ENCODE measurements at regions not wholly inside any gene's neighbourhood (a gene's known extent, or its start where the extent isn't known, plus 50 kb on each side); places are given as distances from the start of the nearest gene placed in this dataset.

DNA sequence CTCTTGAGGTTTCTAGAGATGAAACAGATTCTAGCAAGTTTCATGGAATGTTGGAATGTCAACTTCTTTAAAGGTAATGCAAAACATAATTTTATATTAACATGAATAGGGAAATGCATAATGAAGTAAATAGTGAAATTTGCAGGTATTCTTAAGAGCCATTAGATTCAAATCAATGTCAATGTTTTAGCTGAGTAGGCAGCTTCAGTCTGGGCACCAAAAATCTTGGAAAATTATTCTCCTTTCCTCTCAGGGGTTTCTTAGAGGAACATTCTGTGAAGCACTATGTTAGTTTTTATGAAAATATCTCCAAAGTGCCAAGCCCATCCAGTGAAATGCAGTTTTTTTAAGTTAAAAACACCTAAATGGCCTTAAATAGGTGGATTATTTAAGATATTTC, 300.8 kb downstream of the PAX1 start:
- Histone ChIP-seq H3K36me3 (ENCODE audit: insufficient read depth, low read length) (no peaks in the 10 kb centered on the region), H3K27me3 (ENCODE audit: insufficient read depth, low read length, poor library complexity, severe bottlenecking) (no peaks in the 10 kb centered on the region), H3K4me1 (ENCODE audit: insufficient read depth, low read length, poor library complexity, severe bottlenecking) (no peaks in the 10 kb centered on the region), H3K4me2 (ENCODE audit: low read depth, low read length, poor library complexity, severe bottlenecking) (no peak overlapping the region), H2AFZ (ENCODE audit: low read length) (no peak overlapping the region), H3K4me3 (ENCODE audit: low read length, poor library complexity, severe bottlenecking) (no peak overlapping the region), H3K79me2 (ENCODE audit: insufficient read depth, low read length) (no peaks in the 10 kb centered on the region), H3K9me3 (ENCODE audit: insufficient read depth, low read depth, low read length) (no peaks in the 10 kb centered on the region), H3K9ac (ENCODE audit: low read depth, low read length, poor library complexity, severe bottlenecking) (no peak overlapping the region), H4K20me1 (ENCODE audit: insufficient read depth, low read length, poor library complexity, severe bottlenecking) (no peaks in the 10 kb centered on the region), H3F3A (ENCODE audit: low read depth) (no peaks in the 10 kb centered on the region), H3K9me2 (replicated peaks; ENCODE audit: low read depth, low read length) (no peaks in the 10 kb centered on the region)
- TF ChIP-seq EZH2phosphoT487 (IDR thresholded peaks at IDR 0.05; ENCODE audit: borderline replicate concordance) = no peak
- no peak for TF ChIP-seq CTCF (conservative IDR thresholded peaks at IDR 0.05; ENCODE audit: low read length)

GRCh38 chr20:22005535-22005934, 300.1 kb downstream of the PAX1 start:
- Histone ChIP-seq H3K27me3 (ENCODE audit: insufficient read depth, low read length, poor library complexity, severe bottlenecking) (no peaks in the 10 kb centered on the region), H3K9me3 (ENCODE audit: insufficient read depth, low read depth, low read length) (no peaks in the 10 kb centered on the region), H4K20me1 (ENCODE audit: insufficient read depth, low read length, poor library complexity, severe bottlenecking) (no peaks in the 10 kb centered on the region), H3K9ac (ENCODE audit: low read depth, low read length, poor library complexity, severe bottlenecking) (no peak overlapping the region), H3K79me2 (ENCODE audit: insufficient read depth, low read length) (no peaks in the 10 kb centered on the region), H3K4me2 (ENCODE audit: low read depth, low read length, poor library complexity, severe bottlenecking) (no peak overlapping the region), H3K4me1 (ENCODE audit: insufficient read depth, low read length, poor library complexity, severe bottlenecking) (no peaks in the 10 kb centered on the region), H3K9me2 (replicated peaks; ENCODE audit: low read depth, low read length) (no peaks in the 10 kb centered on the region), H2AFZ (ENCODE audit: low read length) (no peak overlapping the region), H3F3A (ENCODE audit: low read depth) (no peaks in the 10 kb centered on the region), H3K36me3 (ENCODE audit: insufficient read depth, low read length) (no peaks in the 10 kb centered on the region), H3K4me3 (ENCODE audit: low read length, poor library complexity, severe bottlenecking) (no peak overlapping the region)
- no peak for TF ChIP-seq EZH2phosphoT487 (IDR thresholded peaks at IDR 0.05; ENCODE audit: borderline replicate concordance)
- no peak for TF ChIP-seq CTCF (conservative IDR thresholded peaks at IDR 0.05; ENCODE audit: low read length)

DNA sequence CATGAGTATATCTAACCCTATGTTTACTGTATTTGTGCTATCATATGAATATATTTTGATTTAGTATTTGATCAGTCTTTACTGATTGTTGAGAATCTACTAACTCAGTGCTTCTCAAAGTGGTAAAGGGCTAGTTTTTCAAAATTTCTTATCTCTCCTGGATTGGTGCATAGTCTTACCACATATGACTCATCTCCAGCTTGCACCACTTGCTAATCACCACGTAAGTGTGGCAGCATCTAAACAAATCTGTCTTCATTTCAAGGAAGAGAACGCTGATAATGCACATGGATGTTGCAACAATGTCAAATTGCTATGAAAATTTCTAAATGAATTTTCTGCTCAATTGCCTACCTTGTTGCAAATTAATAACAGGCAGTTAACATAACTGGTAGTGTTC, 299.5 kb downstream of the PAX1 start:
- H3K4me3 ChIP-seq (ENCODE audit: low read length, poor library complexity, severe bottlenecking) = no peak overlapping the region
- no peaks in the 10 kb centered on the region for H3F3A ChIP-seq (ENCODE audit: low read depth)
- TF ChIP-seq EZH2phosphoT487 (IDR thresholded peaks at IDR 0.05; ENCODE audit: borderline replicate concordance) (no peak), CTCF (conservative IDR thresholded peaks at IDR 0.05; ENCODE audit: low read length) (no peak)
- no peaks in the 10 kb centered on the region for H4K20me1 ChIP-seq (ENCODE audit: insufficient read depth, low read length, poor library complexity, severe bottlenecking)
- H3K27me3 ChIP-seq (ENCODE audit: insufficient read depth, low read length, poor library complexity, severe bottlenecking) = no peaks in the 10 kb centered on the region
- no peak overlapping the region for H3K9ac ChIP-seq (ENCODE audit: low read depth, low read length, poor library complexity, severe bottlenecking)
- no peaks in the 10 kb centered on the region for H3K36me3 ChIP-seq (ENCODE audit: insufficient read depth, low read length)
- no peak overlapping the region for H2AFZ ChIP-seq (ENCODE audit: low read length)
- no peaks in the 10 kb centered on the region for H3K9me3 ChIP-seq (ENCODE audit: insufficient read depth, low read depth, low read length)
- H3K9me2 ChIP-seq (replicated peaks; ENCODE audit: low read depth, low read length) = no peaks in the 10 kb centered on the region
- H3K4me2 ChIP-seq (ENCODE audit: low read depth, low read length, poor library complexity, severe bottlenecking) = no peak overlapping the region
- no peaks in the 10 kb centered on the region for H3K79me2 ChIP-seq (ENCODE audit: insufficient read depth, low read length)
- H3K4me1 ChIP-seq (ENCODE audit: insufficient read depth, low read length, poor library complexity, severe bottlenecking) = no peaks in the 10 kb centered on the region

Measured in Loucy (cell line).